Mammary epithelial cell (primary cell): ENCODE measurements at regions not wholly inside any gene's neighbourhood (a gene's known extent, or its start where the extent isn't known, plus 50 kb on each side); places are given as distances from the start of the nearest gene placed in this dataset.

Experiments
- CTCF ChIP-seq, 2 donors: IDR thresholded peaks in 1 of 2; conservative IDR thresholded peaks in 1 of 2; 2 replicates each; pipeline ENCODE4 v1.5.1; 2011 to 2012; ENCODE audit warnings: inconsistent platforms in 2 of 2, low read length in 2 of 2, mild to moderate bottlenecking in 2 of 2, control low read depth in 1 of 2, low read depth in 1 of 2; ENCODE audit not compliant: insufficient read depth in 1 of 2; ENCODE audit errors: extremely low read depth in 1 of 2
- EZH2 ChIP-seq: IDR thresholded peaks from 2 replicates; pipeline ENCODE4 v1.6.1; 2012; ENCODE audit warnings: low read length, inconsistent platforms, borderline replicate concordance

- no peak for TF ChIP-seq CTCF (conservative IDR thresholded peaks at IDR 0.05 in 1 of 2, IDR thresholded peaks at IDR 0.05 in 1 of 2; ENCODE audit: extremely low read depth in 1 of 2, insufficient read depth in 1 of 2, low read depth in 1 of 2, low read length in 2 of 2)
- TF ChIP-seq EZH2: no peak
These were observed 164.6 kb upstream of the THBS1 start for GRCh38 chr15:39416258-39416657.
